GM12875 (cell line): ENCODE measurements at regions not wholly inside any gene's neighbourhood (a gene's known extent, or its start where the extent isn't known, plus 50 kb on each side); places are given as distances from the start of the nearest gene placed in this dataset.

ENCODE experiments used
- H3K4me3 ChIP-seq: one replicate; pipeline ENCODE4 v1.5.1; 2011; ENCODE audit warnings: low read depth, low read length, control low read depth
- CTCF ChIP-seq: IDR thresholded peaks from 2 replicates; pipeline ENCODE4 v1.5.1; 2011; ENCODE audit warnings: low read depth, mild to moderate bottlenecking, control low read depth, inconsistent platforms, low read length, moderate library complexity, borderline replicate concordance; ENCODE audit not compliant: insufficient read depth

GRCh38 chr3:153079386-153079785 is 82.6 kb upstream of the RAP2B start:
- TF ChIP-seq CTCF, result no peak

GRCh38 chr3:153080778-153081240 is 81.2 kb upstream of the RAP2B start:
- no peak for TF ChIP-seq CTCF

More at GRCh38 chr3:153079386-153079785, 82.6 kb upstream of the RAP2B start:
- H3K4me3 ChIP-seq, result no peak overlapping the region

GRCh38 chr3:153084431-153084830 is 77.6 kb upstream of the RAP2B start:
- H3K4me3 ChIP-seq, result no peak overlapping the region
- TF ChIP-seq CTCF, result no peak

More at GRCh38 chr3:153080778-153081240, 81.2 kb upstream of the RAP2B start:
- H3K4me3 ChIP-seq, result no peak overlapping the region

- no peak overlapping the region for H3K4me3 ChIP-seq
- TF ChIP-seq CTCF, result no peak
Observed at GRCh38 chr3:153087595-153088566, 74.1 kb upstream of the RAP2B start.

- no peak overlapping the region for H3K4me3 ChIP-seq
- no peak for TF ChIP-seq CTCF
Observed at GRCh38 chr3:153089620-153090019, 72.4 kb upstream of the RAP2B start.

- no peak overlapping the region for H3K4me3 ChIP-seq
- no peak for TF ChIP-seq CTCF
Observed at GRCh38 chr3:153090973-153091372, 71.1 kb upstream of the RAP2B start.

- no peak for TF ChIP-seq CTCF
- H3K4me3 ChIP-seq, result no peak overlapping the region
Observed at GRCh38 chr3:153093629-153094028, 68.4 kb upstream of the RAP2B start.
